GM19372 (cell line): ENCODE measurements at regions not wholly inside any gene's neighbourhood (a gene's known extent, or its start where the extent isn't known, plus 50 kb on each side); places are given as distances from the start of the nearest gene placed in this dataset.
A peak's percentile ranks its signal among the peaks of the same experiment; 100 is the strongest.
"Not testable (repeated sequence)": the region's sequence is repeated elsewhere in the genome, so short reads cannot be mapped to it uniquely, and the experiment has no call there.

ENCODE experiments used
- ATAC-seq: cut with Tn5 transposase; IDR thresholded peaks from one replicate; pipeline ENCODE4 v1.9.1; 2021; ENCODE audit warnings: mild to moderate bottlenecking, low read depth, moderate library complexity; ENCODE audit not compliant: unreplicated experiment

GRCh38 chr1:242827538-242827937, 303.0 kb upstream of the PLD5 start:
- no peak for ATAC-seq

GRCh38 chr1:242826701-242827336, 302.3 kb upstream of the PLD5 start:
- no peak for ATAC-seq

DNA sequence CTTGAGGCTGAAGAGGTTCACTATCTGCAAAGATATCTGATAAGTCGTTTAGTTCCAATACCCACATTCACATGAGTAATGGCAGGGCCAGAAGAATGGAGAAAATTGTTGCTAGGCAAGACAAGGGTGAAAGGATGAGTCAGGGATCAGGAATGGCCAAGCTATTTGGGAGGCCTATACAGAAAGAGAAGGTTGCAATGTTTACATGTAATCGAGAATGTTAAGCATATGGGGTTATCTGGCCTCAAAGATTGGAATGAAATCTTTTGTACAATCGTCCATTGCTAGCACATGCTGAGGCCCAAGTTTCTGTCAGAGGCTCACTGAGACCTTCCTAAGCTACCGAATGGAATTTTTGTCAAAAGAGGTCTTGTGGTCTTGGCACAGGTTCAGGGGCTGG, 299.9 kb upstream of the PLD5 start:
- ATAC-seq = no peak

- peak; percentile 96 for ATAC-seq
These were observed 289.1 kb upstream of the PLD5 start for GRCh38 chr1:242813490-242814091.

GRCh38 chr1:242811092-242811840, 286.8 kb upstream of the PLD5 start:
- ATAC-seq = no peak

DNA sequence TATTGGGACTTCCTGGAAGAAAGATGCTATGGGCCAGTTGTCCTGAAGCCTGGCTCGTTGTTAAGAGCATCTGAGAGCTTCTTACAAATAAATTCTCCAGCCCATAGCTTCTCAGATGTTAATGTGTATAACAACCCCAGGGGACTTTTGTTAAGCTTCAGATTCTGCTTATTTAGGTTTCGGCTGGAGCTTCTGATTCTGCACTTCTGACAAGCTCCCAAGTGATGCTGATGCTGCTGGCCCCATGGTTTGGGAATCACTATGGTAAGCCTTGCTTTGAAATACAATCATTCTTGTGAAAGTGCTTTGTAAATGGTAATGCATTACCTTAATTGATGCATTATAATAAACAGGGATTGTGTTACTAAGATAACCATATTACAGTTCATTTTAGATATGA, 281.8 kb upstream of the PLD5 start:
- ATAC-seq = no peak

DNA sequence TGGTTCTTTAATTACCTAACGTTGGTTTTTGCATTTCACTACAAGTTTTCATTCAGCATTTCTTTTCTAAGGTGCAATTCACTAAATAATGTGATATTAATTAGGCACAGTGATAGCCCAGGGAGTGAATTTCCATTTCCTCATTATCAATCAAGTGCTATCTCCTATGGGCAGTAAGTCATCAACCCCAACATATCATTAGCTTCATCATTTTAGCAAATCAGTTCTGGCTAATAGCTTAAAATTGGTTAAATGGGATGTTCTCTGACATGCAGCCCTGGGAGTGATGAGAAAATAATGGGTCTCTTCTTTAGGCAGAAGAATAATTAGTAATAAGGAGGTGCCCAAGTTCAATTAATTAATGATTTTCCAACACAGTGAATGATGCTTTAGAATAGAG, 280.9 kb upstream of the PLD5 start:
- not testable (repeated sequence) for ATAC-seq

- ATAC-seq = no peak
These were observed 278.5 kb upstream of the PLD5 start for GRCh38 chr1:242802973-242803372.

GRCh38 chr1:242800521-242800920, 276.0 kb upstream of the PLD5 start:
- peak; percentile 65 for ATAC-seq

DNA sequence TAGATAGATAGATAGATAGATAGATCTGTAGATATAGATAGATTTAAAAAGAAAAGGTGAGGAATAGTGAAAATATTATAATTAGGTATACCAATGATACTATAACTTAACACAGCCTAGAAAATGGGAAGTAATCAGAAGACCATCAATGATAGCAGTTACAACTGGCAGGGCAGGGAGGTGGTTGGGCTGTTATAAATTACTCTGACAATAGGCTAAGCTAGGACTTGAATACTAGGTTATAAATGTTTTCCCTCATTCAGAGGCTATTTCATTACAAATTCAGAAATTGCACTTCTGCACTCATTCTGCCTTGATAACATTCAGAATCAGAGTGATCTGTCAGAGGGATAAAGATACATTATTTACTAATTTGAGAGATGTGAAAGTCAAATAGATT, 273.4 kb upstream of the PLD5 start:
- ATAC-seq = no peak

- ATAC-seq = peak; percentile 81
These were observed 264.3 kb upstream of the PLD5 start for GRCh38 chr1:242788771-242789170.

DNA sequence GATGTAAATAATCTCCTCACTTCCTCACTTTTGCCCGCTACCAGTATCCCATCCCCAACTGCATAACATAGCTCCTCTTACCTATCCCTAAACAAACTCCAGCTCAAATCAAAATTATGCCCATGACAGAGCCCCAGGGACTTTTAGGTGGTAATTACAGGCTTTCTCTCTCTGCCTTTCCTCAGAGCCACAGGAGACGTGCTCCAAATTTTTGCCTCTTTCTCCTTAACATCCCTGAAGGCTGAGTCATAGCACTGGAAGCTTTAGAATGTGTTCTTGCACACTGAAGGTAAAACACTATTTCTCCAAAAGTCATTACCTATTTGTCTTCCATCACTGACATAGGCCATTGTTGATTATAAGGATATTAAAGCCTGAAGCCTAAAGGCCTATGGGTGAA, 263.5 kb upstream of the PLD5 start:
- no peak for ATAC-seq

DNA sequence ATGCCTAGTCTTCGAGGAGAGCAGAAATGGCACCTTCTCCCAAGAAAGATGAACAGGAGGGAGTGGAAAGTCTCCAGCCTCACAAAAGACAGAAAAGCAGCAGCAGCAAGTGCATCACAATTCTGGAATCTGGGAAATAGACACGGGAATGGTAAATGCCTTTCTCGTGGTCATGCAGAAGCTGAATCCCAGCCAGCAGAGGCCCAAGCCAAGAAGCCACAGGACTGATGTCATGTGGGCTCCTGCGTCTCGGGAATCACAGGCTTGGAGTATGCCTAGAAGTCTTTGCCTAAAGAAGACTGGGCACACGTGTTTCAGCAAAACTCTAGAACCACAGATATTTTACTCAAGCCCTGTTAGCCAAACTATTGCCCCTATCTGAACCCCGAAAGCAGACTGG, 260.3 kb upstream of the PLD5 start:
- no peak for ATAC-seq

DNA sequence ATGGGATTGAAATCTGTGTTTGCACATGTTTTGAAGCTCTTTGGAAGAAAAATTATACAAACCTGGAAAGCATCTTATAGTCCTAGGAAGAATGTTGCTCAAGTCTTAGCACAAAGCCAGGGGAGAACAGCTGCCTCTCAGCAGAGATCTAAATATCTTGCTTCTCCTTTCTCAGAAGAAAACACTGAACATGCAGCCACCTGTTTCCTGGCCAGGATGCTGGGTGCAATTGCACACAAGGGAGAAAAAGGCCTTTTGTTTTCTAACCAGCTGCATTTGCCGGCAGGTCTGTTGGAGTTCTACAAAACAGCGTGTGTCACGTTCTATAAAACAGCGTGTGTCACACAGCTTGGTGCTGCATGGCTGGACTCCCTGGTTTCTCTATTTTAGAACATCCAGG, 259.6 kb upstream of the PLD5 start:
- ATAC-seq = peak; percentile 53

GRCh38 chr1:242774256-242774655, 249.8 kb upstream of the PLD5 start:
- no peak for ATAC-seq

DNA sequence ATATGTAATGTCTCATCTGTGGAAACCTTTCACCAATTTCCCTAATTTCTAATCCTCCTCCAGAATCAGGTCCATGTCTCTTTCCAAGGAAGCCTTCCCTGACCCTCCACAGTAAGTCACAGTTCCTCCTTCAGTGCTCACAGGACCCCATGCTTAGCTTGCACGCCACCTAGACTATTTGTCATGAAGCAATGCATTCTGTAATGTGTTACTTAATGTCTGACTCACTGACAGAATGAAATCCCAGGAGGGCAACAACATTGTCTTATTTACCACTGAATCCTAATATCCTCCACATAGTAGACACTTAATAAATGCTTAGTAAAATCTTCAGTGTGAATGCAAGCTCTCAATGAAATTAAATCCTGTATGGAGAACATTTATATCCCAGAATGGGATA, 245.9 kb upstream of the PLD5 start:
- ATAC-seq = no peak

- no peak for ATAC-seq
These were observed 239.7 kb upstream of the PLD5 start for GRCh38 chr1:242764161-242764560.

- ATAC-seq = no peak
These were observed 237.1 kb upstream of the PLD5 start for GRCh38 chr1:242761556-242761955.

DNA sequence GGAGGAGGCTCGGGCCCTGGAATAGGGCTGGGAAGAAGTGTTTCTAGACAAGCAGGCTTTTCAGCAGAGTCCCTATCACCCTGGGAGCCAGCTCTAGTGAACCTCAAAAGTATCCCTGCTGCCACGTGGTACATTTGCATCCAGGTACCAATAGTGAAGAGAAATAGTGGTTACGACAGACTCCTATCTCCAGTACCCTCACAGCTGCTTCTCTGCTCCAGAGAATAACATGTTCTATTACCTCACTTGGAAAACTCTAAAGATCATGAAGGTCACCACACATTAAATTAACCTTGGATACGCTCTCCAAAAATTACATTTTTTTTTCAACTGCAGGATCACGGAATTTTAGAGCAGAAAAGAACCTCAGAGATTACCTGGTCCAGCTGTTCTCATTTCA, 230.4 kb upstream of the PLD5 start:
- ATAC-seq = no peak

DNA sequence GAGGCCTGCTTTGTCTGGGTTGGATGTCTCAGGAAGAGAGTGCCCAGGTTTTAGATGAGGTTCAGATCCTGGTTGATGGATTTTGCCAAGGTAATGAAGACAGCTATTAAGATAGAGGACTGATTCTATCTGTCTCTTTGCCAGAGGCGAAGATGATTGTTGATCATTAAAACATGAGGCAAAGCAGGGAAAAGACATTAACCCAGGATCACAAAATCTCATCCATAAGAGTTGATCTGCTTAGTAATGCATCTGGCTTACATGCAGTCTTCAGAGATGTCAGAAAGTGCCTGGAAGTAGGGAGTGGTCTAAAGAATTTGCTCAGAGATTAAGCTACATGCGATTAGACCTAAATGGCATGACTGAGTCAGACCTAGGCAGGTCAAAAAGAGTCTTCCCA, 229.6 kb upstream of the PLD5 start:
- no peak for ATAC-seq

DNA sequence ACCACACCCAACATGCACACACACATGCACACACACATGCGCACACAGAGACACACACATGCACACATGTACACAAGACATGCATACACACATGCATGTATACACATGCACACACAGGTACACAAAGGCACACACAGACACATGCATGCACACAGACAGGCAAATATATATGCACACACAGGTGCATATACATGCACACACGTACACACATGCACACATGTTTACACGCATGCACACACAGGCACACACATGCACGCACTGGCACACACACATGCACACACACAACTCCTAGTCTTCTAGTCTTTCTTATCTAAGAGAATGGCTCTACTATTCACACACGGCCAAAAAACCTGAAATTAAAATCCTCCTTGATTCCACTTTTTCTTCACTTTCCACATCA, 222.7 kb upstream of the PLD5 start:
- no peak for ATAC-seq

GRCh38 chr1:242745079-242745478, 220.6 kb upstream of the PLD5 start:
- no peak for ATAC-seq
